Endothelial cell of umbilical vein (primary cell): ENCODE measurements at regions not wholly inside any gene's neighbourhood (a gene's known extent, or its start where the extent isn't known, plus 50 kb on each side); places are given as distances from the start of the nearest gene placed in this dataset.

Experiments
- CTCF ChIP-seq, 2 donors: IDR thresholded peaks; 1 replicate in 1 of 2; 2 replicates in 1 of 2; pipeline ENCODE4 v1.5.1; 2011; ENCODE audit warnings: low read length in 2 of 2, mild to moderate bottlenecking in 2 of 2, moderate library complexity in 2 of 2, control low read depth in 1 of 2, inconsistent platforms in 1 of 2, low read depth in 1 of 2; ENCODE audit not compliant: insufficient read depth in 1 of 2; ENCODE audit errors: extremely low read depth in 1 of 2
- EZH2 ChIP-seq: IDR thresholded peaks from 2 replicates; pipeline ENCODE4 v1.6.1; 2012; ENCODE audit warnings: borderline replicate concordance, low read depth, mild to moderate bottlenecking, moderate library complexity, low read length, inconsistent platforms; ENCODE audit not compliant: severe bottlenecking
- FOS ChIP-seq: IDR thresholded peaks from 2 replicates; pipeline ENCODE4 v1.6.1; 2011; ENCODE audit warnings: mild to moderate bottlenecking, low read length, moderate library complexity, borderline replicate concordance; ENCODE audit not compliant: insufficient read depth
- JUN ChIP-seq: IDR thresholded peaks from 2 replicates; pipeline ENCODE4 v1.6.1; 2011; ENCODE audit warnings: borderline replicate concordance, low read depth; ENCODE audit not compliant: insufficient read length, insufficient read depth
- MAX ChIP-seq: IDR thresholded peaks from 2 replicates; pipeline ENCODE4 v1.6.1; 2011; ENCODE audit not compliant: insufficient read depth, insufficient read length
- POLR2A ChIP-seq: IDR thresholded peaks from 2 replicates; pipeline ENCODE4 v1.6.1; 2012; ENCODE audit warnings: low read depth, mild to moderate bottlenecking, control low read depth, low read length
- POLR2AphosphoS5 ChIP-seq: IDR thresholded peaks from 2 replicates; pipeline ENCODE4 v1.6.1; 2012; ENCODE audit warnings: low read depth, mild to moderate bottlenecking, control low read depth, low read length, moderate library complexity; ENCODE audit not compliant: insufficient read depth

- TF ChIP-seq POLR2A, result no peak
- no peak for TF ChIP-seq CTCF (IDR thresholded peaks at IDR 0.05; ENCODE audit: extremely low read depth in 1 of 2, insufficient read depth in 1 of 2, low read depth in 1 of 2, low read length in 2 of 2)
- no peak for TF ChIP-seq POLR2AphosphoS5
- TF ChIP-seq EZH2, result no peak
- no peak for TF ChIP-seq JUN
- no peak for TF ChIP-seq FOS
- no peak for TF ChIP-seq MAX
These were observed 64.3 kb upstream of the CCDC6 start for GRCh38 chr10:59970396-59971368.
